Suppressor macrophage treated with lipopolysaccharide for 1 hour (primary cell): ENCODE measurements at regions not wholly inside any gene's neighbourhood (a gene's known extent, or its start where the extent isn't known, plus 50 kb on each side); places are given as distances from the start of the nearest gene placed in this dataset.

Experiments used
- DNase-seq, 3 donors: peaks; one replicate each; pipeline ENCODE4 v3.0.0-alpha.2; 2020 to 2022

DNA sequence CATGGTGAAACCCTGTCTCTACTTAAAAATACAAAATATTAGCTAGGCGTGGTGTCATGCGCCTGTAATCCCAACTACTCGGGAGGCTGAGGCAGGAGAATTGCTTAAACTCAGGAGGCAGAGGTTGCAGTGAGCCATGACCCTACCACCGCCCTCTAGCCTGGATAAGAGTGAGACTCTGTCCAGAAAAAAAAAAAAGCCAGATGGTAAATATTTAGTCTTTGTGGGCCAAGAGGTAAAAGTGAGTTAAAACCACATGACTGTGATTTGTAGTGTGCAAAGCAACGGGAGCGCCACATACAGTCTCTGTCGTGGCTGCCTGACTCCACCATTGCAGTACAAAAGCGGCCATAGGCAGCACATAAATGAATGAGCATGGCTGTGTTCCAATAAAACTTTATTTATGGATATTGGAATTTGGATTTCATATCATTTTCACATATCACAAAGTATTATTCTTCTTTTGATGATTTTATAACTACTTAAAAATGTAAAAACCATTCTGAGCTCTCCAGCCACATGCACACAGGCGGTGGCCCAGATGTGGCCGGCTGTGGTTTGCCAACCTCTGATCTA lies 51.8 kb upstream of the CASZ1 start:
- DNase-seq, result no peak

DNA sequence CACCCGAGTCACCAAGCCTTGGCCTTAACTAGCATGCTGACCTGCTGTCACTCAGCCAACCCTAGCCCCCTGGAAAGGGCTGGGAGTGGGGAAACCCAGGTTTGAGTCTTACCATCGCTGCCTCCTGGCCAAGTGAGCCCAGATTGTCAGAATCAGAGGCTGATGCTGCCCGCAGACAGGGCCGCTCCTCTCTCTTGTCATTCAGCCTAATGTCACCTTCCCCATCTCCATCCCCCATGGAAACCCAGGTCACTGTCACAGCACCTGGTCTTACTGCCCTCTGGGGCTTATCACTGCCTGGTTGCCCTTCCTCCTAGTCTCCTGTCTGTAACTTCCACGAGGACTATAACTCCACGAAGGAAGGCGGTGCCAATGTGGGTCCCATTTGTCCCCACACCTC lies 53.6 kb upstream of the CASZ1 start:
- DNase-seq, result no peak

DNA sequence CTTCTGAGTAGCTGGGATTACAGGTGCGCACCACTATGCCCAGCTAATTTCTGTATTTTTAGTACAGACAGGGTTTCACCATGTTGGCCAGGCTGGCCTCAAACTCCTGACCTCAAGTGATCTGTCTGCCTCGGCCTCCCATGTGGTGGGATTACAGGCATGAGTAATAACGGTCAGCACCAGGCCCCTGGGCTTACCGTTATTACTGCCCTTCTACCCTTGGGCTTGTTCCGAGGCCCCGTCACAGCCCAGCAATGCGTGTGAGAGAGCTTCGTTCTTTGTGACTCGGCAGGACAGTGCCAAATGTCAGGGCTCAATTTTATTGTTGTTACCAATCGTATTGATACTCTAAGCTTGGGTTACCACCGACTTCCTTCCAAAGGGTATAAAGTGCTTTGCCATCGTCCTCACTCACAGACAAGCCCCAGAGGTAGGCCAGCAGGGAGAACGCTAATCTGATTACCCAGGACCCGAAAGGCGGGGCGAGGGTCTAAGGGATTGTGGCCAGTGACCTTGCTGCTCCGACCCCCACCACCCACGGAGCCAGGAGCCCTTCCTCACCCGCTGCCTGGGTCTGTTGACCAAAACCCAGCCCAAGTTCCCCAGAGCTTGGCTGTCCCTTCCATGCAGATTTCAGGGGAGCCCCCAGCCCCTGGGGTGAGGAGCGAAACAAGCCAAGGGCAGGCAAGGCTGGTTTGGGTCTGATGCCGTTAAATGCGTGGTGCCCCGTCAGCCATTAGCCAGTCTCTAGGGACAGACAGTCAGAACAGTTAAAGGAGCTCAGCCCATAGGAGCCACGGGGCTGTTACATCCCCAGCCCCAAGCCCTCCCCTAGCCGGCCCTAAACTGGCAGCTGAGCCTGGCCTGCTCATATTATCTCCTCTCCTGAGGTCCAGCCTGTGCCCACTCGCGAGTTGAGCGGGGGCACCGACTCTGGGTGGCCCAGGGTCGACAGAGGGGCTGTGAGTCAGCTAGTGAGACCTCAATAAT lies 54.9 kb upstream of the CASZ1 start:
- DNase-seq, result no peak

DNA sequence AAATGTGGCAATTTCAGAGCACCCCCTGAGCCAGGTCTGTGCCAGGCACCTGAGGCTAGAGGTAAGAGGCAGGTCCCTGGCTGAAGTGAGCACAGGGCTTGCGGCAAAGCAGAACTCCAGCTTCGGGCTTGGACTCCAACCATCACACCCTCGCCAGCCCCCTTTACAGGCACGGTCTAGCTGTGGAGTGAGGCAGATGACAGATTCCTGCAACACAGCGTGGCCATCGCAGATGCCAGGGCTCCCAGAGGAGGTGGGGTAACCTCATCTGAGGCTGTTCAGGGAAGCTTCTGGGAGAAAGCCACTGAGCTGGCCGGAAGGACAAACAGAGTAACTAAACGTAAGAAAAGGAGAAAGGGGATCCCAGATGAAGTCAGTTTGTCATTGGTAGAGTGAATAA lies 55.6 kb upstream of the CASZ1 start:
- no peak for DNase-seq

DNA sequence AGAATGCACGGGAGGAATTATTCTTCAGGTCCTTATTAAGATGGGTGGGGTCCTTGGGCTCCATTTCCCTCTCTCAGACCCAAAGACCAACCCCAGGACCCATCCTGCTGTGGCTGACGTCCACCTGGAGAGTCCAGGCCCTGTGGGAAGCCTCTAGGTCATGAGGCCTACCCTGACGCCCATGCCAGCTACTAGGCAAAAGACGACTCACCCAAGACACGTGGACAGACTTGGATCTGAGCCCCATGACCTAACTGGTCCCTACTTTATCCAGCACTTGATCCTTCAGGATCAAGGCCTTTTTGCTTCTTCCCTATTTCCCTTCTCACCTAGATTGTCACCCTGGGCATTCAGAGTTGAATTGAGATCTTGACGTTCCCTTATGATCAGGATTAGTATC lies 56.0 kb upstream of the CASZ1 start:
- no peak for DNase-seq

DNA sequence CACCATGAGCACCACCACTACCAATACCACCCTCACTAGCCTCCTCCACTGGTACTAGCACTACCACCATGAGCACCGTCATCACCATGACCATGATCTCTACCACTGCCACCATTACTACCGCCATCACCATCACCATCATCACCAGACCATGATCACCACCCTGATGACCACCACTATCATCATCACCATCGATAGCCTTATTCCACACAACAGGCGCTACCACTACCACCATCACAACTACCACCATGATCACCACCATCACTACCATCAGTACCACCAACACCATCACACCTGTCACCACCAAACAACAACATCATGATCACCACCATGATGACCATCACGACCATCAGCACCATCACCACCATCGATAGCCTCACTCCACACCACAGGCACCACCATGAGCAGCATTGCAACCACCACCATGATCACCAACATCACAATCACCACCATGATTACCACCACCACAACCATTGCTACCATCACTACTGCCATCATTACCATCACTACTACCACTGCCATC lies 56.6 kb upstream of the CASZ1 start:
- DNase-seq, result no peak

DNA sequence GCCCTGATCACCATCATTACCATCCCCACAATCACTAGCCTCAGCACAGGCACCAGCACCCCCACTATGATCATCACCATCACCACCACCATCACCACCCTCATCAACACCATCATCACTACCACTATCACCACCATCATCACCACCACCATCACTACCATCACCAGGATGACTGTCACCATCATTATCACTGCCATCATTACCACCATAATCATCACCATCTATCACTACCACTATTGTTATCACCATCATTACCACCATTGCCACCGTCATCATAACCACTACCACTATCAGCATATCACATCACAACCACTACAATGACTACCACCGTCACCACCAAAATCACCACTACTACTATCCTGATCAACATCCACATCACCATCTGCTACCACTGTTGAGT lies 57.3 kb upstream of the CASZ1 start:
- no peak for DNase-seq

DNA sequence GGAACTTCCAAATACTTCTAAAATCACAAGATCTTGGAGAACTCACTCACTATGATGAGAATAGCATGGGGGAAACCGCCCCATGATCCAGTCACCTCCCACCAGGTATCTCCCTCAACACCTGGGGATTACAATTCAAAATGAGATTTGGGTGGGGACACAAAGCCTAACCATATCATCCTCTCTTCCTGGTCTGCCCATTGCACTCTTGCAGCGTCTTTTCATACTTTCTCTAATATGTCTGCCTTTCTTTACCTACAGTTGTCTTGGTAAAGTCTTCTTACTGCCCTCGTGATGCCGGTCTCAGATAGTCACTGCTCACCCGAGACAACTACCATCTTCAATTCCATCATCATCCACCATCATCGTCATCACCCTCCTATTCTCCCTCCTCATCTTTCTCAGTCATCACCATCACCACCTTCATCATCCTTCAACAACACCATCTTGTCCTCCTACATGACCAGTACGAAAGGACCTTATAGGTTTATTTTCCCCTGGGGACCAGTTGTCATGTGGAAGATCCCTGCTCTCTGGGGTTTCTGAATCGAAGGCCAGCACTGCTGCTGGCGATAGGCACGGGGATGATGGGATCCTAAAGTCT lies 58.5 kb upstream of the CASZ1 start:
- no peak for DNase-seq

DNA sequence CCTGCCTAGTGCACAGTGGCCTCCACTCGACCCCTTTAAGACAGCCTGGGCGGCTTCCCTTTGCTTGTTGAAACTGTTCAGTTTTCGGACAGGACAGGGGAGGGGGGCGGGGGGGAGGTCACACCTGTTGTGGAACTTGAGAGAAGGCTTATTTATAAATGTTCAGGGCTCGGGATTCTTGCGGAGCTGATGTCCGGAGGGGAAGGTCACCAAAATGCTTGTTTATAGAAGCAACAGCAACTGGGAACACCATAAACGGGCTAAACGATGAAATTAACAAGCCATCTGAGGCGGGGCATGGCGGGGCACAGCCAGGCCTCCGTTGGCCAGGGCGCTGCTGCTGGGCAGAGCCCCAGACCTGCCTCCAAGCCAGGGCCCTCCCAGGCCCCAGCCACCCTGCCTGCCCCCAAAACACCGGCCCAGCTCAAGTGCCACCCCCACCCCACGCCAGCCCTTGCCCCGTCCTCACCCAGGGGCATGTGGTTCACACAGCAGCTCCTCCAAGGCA lies 59.8 kb upstream of the CASZ1 start:
- no peak for DNase-seq

DNA sequence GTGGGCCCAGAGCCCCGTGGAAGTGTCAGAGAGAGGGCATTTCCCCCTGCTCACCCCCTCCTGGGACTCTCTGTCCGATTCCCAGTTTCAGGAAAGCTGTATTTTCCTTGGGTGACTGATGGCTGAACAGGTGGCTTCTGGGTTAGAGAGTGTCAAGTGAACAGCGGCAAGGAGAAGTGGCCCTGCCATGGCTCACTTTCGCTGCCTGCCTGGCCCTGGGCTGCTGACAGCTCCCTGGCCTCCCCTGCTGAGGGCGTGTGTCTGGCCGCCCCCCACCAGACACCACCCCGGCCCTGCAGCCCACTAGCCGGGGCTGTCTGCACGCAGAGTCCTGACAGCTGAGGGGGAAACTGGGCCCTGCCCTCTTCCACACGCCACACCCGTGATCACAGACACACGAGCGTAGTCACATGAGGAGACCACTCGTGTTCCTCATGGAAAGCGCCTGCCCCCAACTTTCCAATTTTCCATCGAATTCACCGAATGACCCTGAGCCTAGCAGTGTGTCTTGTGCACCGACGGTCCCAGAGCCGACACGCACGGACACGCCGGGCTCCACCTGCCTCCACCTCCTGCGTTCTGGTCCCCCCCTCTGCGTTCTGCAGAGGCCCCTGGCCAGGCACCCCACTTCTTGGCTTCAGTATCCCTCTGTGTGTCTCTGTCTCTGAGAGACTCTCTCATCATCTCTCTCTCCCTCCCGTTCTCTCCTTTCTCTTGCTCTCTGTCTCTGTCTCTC lies 60.6 kb upstream of the CASZ1 start:
- DNase-seq, result no peak

DNA sequence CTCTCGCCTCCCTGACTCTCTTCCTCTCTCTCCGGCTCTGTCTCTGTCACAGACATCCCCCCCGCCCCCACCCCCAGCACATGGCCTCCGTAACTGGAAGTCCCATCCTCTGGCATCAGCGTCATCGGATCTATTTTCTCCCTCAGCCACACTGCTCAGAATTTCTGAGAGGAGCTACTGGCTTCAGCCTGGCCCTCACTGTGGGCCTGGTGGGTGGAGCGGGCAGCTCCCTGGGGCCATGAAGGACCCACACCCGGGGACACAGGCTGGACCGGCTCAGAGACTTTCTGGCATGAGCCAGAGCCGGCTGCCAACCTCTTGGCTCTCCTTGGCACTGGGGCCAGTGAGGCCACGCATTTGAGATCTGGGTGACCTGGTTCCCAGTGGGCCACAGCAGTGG lies 61.2 kb upstream of the CASZ1 start:
- DNase-seq, result no peak

DNA sequence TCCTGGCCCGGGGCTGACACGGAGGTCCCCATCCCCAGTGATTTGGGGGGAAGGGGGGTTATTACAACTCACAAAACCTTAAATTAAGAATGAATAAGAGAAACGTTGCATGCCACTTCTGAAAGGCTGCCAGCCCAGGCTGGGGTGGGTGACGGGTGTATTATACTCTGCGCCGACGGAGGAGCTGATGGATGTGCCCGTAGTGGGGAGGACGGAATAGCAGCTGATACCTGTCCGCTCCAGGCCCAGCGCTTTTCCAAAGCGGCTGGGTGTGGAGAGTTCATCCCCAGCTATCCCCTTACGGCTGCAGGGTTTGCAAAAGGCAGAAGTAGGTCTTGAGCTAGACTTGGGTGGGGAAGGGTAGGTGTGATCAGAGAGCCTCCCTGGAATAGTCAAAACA lies 63.8 kb upstream of the CASZ1 start:
- no peak for DNase-seq

DNA sequence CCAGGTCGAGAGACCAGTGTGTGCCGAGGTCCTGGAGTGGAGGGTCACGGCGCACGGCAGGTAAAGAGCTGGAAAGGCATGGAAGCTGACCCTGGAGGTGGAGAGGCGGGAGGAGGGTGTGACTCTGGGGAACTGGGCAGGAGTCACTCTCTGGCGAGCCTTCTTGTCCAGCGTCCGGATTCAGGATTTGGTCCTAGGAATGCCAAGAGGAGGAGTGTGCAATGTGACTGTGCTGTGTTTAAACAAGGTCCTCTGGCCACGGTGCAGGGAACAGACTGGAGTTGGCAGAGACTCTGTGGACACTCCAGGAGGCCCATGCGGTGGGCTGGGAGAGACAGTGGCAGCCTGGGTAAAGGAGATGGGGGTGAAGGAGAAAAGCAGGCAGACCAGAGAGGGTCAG lies 64.2 kb upstream of the CASZ1 start:
- DNase-seq, result no peak

DNA sequence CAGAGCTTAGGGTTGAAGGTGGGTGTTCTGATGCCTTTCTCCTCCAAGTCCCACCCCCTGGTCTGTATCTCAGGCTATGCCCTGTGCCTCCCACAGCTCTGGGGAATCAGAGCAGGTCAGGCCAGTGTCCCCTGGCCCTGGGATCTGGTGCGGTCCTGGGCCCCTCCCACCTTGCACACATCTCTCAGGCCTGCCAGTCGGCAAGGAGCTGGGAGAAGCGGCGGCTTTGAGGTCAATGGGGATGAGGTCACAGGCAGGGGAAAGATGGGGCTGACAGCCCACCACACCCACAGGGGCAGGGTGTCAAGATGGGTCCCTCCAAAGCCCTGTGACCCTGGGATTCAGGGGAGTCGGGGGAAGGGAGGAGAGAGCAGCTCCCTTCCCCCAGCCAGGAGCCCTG lies 65.4 kb upstream of the CASZ1 start:
- DNase-seq, result no peak

DNA sequence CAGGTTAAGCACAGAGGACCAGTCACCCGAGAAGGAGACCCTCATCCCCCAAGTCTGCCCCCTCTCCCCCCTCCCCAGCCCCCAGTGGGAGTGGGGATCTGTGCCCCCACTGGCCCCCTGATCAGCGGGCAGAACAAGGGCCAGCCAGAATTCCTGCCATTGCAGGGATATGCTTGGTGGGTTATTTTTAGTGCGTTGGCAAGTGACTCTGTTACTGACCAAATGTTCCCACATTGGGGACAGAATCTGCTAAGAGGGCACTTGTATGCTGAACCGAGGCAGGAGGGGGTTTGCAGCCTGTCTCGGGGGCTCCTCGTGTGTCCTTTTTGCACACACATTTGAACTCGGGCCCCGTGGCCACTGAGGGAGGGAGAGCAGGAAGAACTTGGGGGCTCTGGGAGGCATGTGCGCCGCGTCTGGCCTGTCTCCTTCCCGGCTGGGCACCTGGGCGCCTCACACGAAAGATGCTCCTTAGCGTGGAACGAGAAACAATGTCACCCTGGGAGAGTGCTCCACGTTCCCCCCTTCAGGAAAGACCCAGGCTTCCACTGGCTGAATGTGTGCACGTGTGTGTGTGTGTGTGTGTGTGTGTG lies 66.4 kb upstream of the CASZ1 start:
- DNase-seq, result no peak

DNA sequence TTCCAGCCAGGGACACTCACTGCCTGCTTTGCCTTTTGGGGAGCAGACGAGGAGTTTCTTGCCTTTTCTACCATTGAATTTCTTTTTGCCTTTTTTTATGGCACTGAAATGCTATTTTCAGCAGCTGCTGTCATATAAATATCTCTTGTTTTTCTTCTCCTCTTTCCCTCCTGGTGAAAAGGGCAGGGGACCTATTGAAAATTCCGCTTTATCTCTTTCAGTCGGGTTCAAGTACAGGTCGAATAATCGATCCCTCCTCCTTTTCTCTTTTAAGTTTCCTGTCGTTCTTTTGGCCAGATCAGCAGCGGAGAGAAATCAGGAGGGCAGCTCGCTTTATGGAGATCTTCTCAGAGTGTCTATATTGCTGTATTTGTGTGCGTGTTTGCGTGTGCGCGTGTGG lies 67.4 kb upstream of the CASZ1 start:
- no peak for DNase-seq

DNA sequence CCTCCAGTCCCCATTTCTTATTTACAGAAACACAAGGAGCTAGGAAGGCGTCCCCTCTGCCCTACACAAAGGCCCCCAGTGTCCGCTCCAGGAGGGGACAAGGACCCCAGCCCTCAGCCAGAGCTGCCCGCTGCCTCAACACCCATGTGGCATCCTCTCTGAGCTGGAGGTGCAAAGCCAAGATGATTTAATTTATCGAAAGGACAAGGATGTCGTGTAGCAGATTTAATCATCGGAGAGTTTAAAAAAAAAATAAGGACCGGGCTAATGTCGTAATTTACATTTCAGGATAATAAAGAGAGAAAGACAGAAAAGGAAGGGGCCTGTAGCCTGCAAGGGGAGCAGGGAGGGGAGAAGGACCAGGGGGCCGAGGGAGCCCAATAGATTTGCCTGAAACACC lies 68.3 kb upstream of the CASZ1 start:
- no peak for DNase-seq

DNA sequence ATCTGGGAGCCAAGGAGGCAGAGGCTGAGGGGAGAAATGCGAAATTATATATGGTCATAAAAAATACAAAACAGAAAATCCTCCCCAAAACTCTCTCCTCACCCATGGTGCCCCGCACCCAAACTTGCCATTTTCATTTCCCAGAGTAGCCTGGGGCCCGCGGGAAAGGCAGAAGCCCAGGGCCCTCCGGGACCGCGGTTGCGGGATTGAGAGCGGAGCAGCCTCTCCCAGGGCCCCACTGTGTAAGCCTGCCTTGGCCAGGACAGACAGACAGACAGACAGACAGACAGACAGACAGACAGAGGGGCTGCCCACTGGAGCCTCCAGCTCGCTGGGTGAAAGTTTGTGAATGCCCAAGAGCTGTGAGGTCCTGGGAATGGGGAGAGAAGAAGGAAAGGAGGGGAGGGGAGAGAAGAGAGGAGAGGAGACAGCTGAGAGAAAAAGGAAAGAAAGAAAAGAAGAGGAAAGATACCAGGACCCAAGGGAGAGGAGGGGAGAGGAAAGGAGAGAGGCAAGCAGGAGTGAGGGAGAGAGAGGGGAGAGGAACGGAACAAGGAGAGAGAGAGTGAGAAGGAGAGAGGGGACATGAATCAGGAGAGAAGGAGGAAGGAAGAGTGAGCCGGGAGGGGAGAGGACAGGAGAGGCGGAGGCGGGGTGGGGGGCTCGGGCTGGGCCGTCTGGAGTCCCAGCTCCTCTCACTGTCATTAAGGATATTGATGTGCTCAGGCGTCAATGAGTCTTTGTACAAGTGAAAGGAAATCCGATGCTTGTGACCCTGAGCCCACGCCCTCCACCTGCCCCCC lies 69.3 kb upstream of the CASZ1 start:
- DNase-seq, result no peak

DNA sequence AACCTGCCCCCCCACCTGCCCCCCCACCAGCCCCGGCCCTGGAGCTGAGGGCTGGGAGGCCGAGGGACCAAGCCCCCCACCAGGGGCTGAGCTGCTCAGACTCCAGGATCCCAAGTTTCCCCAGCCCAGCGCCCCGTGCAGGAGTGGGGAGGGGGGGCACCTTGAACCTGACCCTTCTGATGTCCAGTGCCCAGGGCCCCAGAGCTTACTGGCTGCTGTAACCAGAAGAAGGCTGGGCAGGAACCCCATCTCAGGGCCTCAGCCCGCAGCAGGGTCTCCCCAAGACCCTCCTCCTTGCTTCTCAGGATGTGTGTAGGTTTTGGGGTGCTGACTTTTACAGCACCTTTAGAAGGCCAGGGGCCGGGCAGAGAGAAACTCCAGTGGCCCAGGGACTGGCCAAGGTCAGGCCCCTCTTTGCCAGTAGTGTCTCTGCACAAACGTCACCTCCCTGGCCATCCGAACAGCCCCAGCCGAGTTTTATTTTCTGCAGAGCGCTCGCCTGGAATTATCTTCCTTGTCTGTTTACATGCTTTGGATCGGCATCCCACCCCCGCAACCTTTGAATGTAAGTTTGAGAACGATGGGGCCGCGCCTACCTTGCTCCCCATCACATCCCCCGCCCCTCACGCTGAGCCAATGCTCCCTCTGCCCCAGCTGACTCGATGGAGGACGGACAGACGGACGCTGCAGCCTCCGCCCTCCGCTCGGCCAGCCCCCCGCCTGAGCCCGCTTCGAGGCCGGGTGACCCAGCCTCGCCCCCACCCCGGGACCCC lies 70.1 kb upstream of the CASZ1 start:
- DNase-seq, result peak in 2 of 3 donors; percentile 17 to 42

DNA sequence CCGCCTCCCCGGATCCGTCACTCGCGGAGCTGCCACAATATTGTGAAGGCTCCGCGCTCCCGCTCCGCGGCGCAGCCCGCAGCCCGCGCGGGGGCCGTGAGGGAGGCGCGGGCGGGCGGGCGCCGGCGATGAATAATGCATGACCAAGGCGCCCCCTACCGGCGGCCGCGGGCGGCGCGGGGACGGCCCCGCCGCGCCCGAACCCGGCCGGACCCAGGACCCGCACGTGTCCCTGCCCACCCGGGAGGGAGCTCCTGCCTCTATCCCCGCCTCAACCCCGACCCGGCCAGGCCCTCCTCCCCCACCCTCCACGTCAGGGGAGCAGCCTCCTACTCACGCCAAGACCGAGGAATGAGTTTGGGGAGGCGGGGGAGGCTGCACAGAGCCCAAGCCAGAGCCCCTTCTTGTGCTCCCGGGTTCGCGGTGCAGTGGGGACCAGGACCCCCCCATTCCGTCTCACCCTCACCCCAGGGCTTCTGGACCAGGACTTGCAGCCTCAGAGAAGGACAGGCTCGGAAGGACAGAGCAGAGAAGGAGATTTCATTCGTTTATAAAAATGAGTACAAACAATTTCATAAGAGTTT lies 70.8 kb upstream of the CASZ1 start:
- peak; percentile 58 to 86 (median 71) for DNase-seq
